Neutrophil (primary cell): ENCODE measurements at regions not wholly inside any gene's neighbourhood (a gene's known extent, or its start where the extent isn't known, plus 50 kb on each side); places are given as distances from the start of the nearest gene placed in this dataset.

Source experiments
- H3K27ac ChIP-seq: fragments of 200-600 bp; sonication (generic); 2 replicates; pipeline ENCODE4 v1.5.1; 2016; ENCODE audit warnings: mild to moderate bottlenecking, moderate library complexity
- H3K27me3 ChIP-seq: fragments of 200-600 bp; sonication (generic); 2 replicates; pipeline ENCODE4 v1.6.0; 2016; ENCODE audit warnings: mild to moderate bottlenecking
- H3K36me3 ChIP-seq: fragments of 200-600 bp; sonication (generic); 2 replicates; pipeline ENCODE4 v1.5.1; 2017
- H3K4me1 ChIP-seq, 2 experiments: fragments of 200-600 bp in 1 of 2; sonication (generic) in 1 of 2; 1 replicate in 1 of 2; 2 replicates in 1 of 2; pipeline versions ENCODE4 v1.5.1 to v1.6.1; 2013 to 2016; ENCODE audit warnings: low read depth in 1 of 2, low read length in 1 of 2, mild to moderate bottlenecking in 1 of 2, moderate library complexity in 1 of 2; ENCODE audit not compliant: control insufficient read depth in 1 of 2, insufficient read depth in 1 of 2
- H3K4me3 ChIP-seq, 2 experiments: fragments of 200-600 bp in 1 of 2; sonication (generic) in 1 of 2; 1 replicate in 1 of 2; 2 replicates in 1 of 2; pipeline ENCODE4 v1.5.1; 2013 to 2016; ENCODE audit warnings: low read depth in 1 of 2, low read length in 1 of 2, mild to moderate bottlenecking in 1 of 2, moderate library complexity in 1 of 2
- H3K9me3 ChIP-seq: fragments of 200-600 bp; sonication (generic); 2 replicates; pipeline ENCODE4 v1.5.1; 2016
- CTCF ChIP-seq: fragments of 200-600 bp; sonication (generic); IDR thresholded peaks from 2 replicates; pipeline ENCODE4 v1.5.1; 2016; ENCODE audit warnings: antibody characterized with exemption

GRCh38 chr14:96745500-96746051 lies 51.6 kb upstream of the VRK1 start:
- peaks cover 8% of the 10 kb centered on the region in 2 experiments for H3K4me1 ChIP-seq
- H3K27me3 ChIP-seq: peaks cover 96% of the 10 kb centered on the region
- H3K4me3 ChIP-seq: no peak overlapping the region
- H3K27ac ChIP-seq: no peak overlapping the region
- no peaks in the 10 kb centered on the region for H3K9me3 ChIP-seq
- no peaks in the 10 kb centered on the region for H3K36me3 ChIP-seq
- TF ChIP-seq CTCF: no peak

- no peak for TF ChIP-seq CTCF
These were observed 51.1 kb upstream of the VRK1 start for GRCh38 chr14:96746101-96746500.

GRCh38 chr14:96747006-96747405 lies 50.2 kb upstream of the VRK1 start:
- Histone ChIP-seq H3K36me3 (no peaks in the 10 kb centered on the region), H3K9me3 (no peaks in the 10 kb centered on the region), H3K4me3 (no peak overlapping the region), H3K4me1 (peaks cover 0 to under 1% of the 10 kb centered on the region in 2 experiments), H3K27me3 (peaks cover 82% of the 10 kb centered on the region), H3K27ac (no peak overlapping the region)
- no peak for TF ChIP-seq CTCF

More at GRCh38 chr14:96746101-96746500, 51.1 kb upstream of the VRK1 start:
- Histone ChIP-seq H3K4me1 (peaks cover 6 to 7% of the 10 kb centered on the region in 2 experiments), H3K27me3 (peaks cover 91% of the 10 kb centered on the region), H3K36me3 (no peaks in the 10 kb centered on the region), H3K9me3 (no peaks in the 10 kb centered on the region), H3K4me3 (no peak overlapping the region), H3K27ac (no peak overlapping the region)
